PC-9 (cell line): ENCODE measurements at regions not wholly inside any gene's neighbourhood (a gene's known extent, or its start where the extent isn't known, plus 50 kb on each side); places are given as distances from the start of the nearest gene placed in this dataset.

ENCODE experiments used
- BruUV-seq: library from RNA; stranded (reverse); fragments of 400-500 nt; replicated peaks from 2 replicates; lab custom pipeline; 2021; lab: Mats Ljungman, UMichigan
- CTCF ChIA-PET: fragments of 300-600 bp; sonication (Branson Sonifier 250); formaldehyde crosslinking; loops from one replicate; lab custom pipeline; 2022; ENCODE audit warnings: antibody characterized with exemption; lab: Charles Lee
- POLR2A ChIA-PET: fragments of 300-600 bp; sonication (Branson Sonifier 250); formaldehyde crosslinking; loops from one replicate; lab custom pipeline; 2022; ENCODE audit warnings: antibody characterized with exemption; ENCODE audit not compliant: unreplicated experiment; lab: Charles Lee
- DNase-seq, 2 experiments: peaks; one replicate each; pipeline versions ENCODE4 v3.0.0 to v3.0.0-alpha.2; 2015 to 2022; ENCODE audit warnings: mixed read lengths in 1 of 2
- H2AFZ ChIP-seq: fragments of 200-600 bp; sonication (generic); 2 replicates; pipeline ENCODE4 v1.8.1; 2017; ENCODE audit warnings: antibody characterized with exemption
- H3F3A ChIP-seq: fragments of 200-600 bp; sonication (generic); 2 replicates; pipeline ENCODE4 v1.8.1; 2017; ENCODE audit warnings: antibody characterized with exemption, mild to moderate bottlenecking, low read depth; ENCODE audit not compliant: insufficient read depth
- H3K27ac ChIP-seq: fragments of 200-600 bp; sonication (generic); 2 replicates; pipeline ENCODE4 v1.6.1; 2016; ENCODE audit warnings: mixed run types
- H3K27me3 ChIP-seq: fragments of 200-600 bp; sonication (generic); 2 replicates; pipeline ENCODE4 v1.6.1; 2016; ENCODE audit warnings: low read depth, mixed run types; ENCODE audit not compliant: insufficient read depth
- H3K36me3 ChIP-seq: fragments of 200-600 bp; sonication (generic); 2 replicates; pipeline ENCODE4 v1.6.1; 2016; ENCODE audit warnings: low read depth, mixed run types
- H3K4me1 ChIP-seq: fragments of 200-600 bp; sonication (generic); replicated peaks from 2 replicates; pipeline ENCODE4 v1.6.1; 2016; ENCODE audit warnings: mixed run types; ENCODE audit not compliant: insufficient read depth
- H3K4me2 ChIP-seq: fragments of 200-600 bp; sonication (generic); 2 replicates; pipeline ENCODE4 v1.6.1; 2017; ENCODE audit warnings: mixed run types
- H3K4me3 ChIP-seq: fragments of 200-600 bp; sonication (generic); 2 replicates; pipeline ENCODE4 v1.6.1; 2016; ENCODE audit warnings: mixed run types
- H3K79me2 ChIP-seq: fragments of 200-600 bp; sonication (generic); 2 replicates; pipeline ENCODE4 v1.6.1; 2017; ENCODE audit warnings: low read depth, mixed run types
- H3K9me2 ChIP-seq: fragments of 200-600 bp; sonication (generic); 2 replicates; pipeline ENCODE4 v1.8.1; 2017; ENCODE audit warnings: mild to moderate bottlenecking; ENCODE audit not compliant: insufficient read depth
- H3K9me3 ChIP-seq: fragments of 200-600 bp; sonication (generic); 2 replicates; pipeline ENCODE4 v1.8.1; 2016; ENCODE audit warnings: low read depth; ENCODE audit not compliant: insufficient read depth
- H4K20me1 ChIP-seq: fragments of 200-600 bp; sonication (generic); 2 replicates; pipeline ENCODE4 v1.8.1; 2017; ENCODE audit not compliant: insufficient read depth
- CTCF ChIP-seq: fragments of 200-600 bp; sonication (generic); conservative IDR thresholded peaks from 2 replicates; pipeline ENCODE4 v1.6.1; 2017; ENCODE audit warnings: mixed run types, antibody characterized with exemption, mild to moderate bottlenecking, moderate library complexity
- EZH2 ChIP-seq: fragments of 200-600 bp; sonication (generic); IDR thresholded peaks from 2 replicates; pipeline ENCODE4 v1.8.0; 2017; ENCODE audit warnings: antibody characterized with exemption, low read depth
- intact Hi-C: fragments of 100-400 bp; cut with micrococcal nuclease; formaldehyde crosslinking; loops from one replicate; pipeline ENCODE4 v1.10.0; 2022; ENCODE audit not compliant: unreplicated experiment

- Histone ChIP-seq H3K36me3 (no peaks in the 10 kb centered on the region), H3K9me2 (no peaks in the 10 kb centered on the region), H3K27me3 (no peaks in the 10 kb centered on the region), H3K4me1 (peaks cover 26% of the 10 kb centered on the region), H4K20me1 (no peaks in the 10 kb centered on the region), H3K27ac (peak overlapping the region; percentile 76), H2AFZ (no peak overlapping the region), H3K4me3 (no peak overlapping the region), H3K4me2 (peak overlapping the region; percentile 76; the same call in 1 of the 2 replicates), H3F3A (peaks cover 7% of the 10 kb centered on the region), H3K9me3 (no peaks in the 10 kb centered on the region), H3K79me2 (no peaks in the 10 kb centered on the region)
- no peak for DNase-seq
- no peak for TF ChIP-seq CTCF
- no peak for TF ChIP-seq EZH2
- ChIA-PET CTCF (no interaction called here), POLR2A (no interaction called here)
- BruUV-seq, result no TSS peak
- intact Hi-C loops, result no loop called here
Observed at GRCh38 chrX:77299549-77299948, 147.6 kb upstream of the FGF16 start.

- H3K4me2 ChIP-seq, result no peak overlapping the region
- no peaks in the 10 kb centered on the region for H4K20me1 ChIP-seq
- H3K9me2 ChIP-seq, result no peaks in the 10 kb centered on the region
- no peaks in the 10 kb centered on the region for H3K79me2 ChIP-seq
- 0 out of 2 replicates have a peak, but pooled peaks cover 4% of the 10 kb centered on the region for H3K4me1 ChIP-seq
- no peak overlapping the region for H3K27ac ChIP-seq
- no TSS peak for BruUV-seq
- H2AFZ ChIP-seq, result no peak overlapping the region
- ChIA-PET CTCF (no interaction called here), POLR2A (no interaction called here)
- no peaks in the 10 kb centered on the region for H3F3A ChIP-seq
- no peak for DNase-seq
- TF ChIP-seq EZH2 (no peak), CTCF (no peak)
- H3K4me3 ChIP-seq, result no peak overlapping the region
- intact Hi-C loops, result no loop called here
- no peaks in the 10 kb centered on the region for H3K27me3 ChIP-seq
- H3K36me3 ChIP-seq, result no peaks in the 10 kb centered on the region
- H3K9me3 ChIP-seq, result no peaks in the 10 kb centered on the region
Observed at GRCh38 chrX:77342004-77342403, 105.2 kb upstream of the FGF16 start.

- Histone ChIP-seq H3K27me3 (no peaks in the 10 kb centered on the region), H3F3A (no peaks in the 10 kb centered on the region), H3K9me3 (no peaks in the 10 kb centered on the region), H2AFZ (no peak overlapping the region), H3K4me2 (peak overlapping the region; percentile 70; the same call in 1 of the 2 replicates), H4K20me1 (no peaks in the 10 kb centered on the region), H3K4me3 (no peak overlapping the region), H3K36me3 (no peaks in the 10 kb centered on the region), H3K9me2 (no peaks in the 10 kb centered on the region), H3K27ac (no peak overlapping the region), H3K4me1 (0 out of 2 replicates have a peak, but pooled peaks cover 16% of the 10 kb centered on the region), H3K79me2 (no peaks in the 10 kb centered on the region)
- no peak for DNase-seq
- ChIA-PET POLR2A (no interaction called here), CTCF (no interaction called here)
- no TSS peak for BruUV-seq
- no peak for TF ChIP-seq EZH2
- no peak for TF ChIP-seq CTCF
- intact Hi-C loops, result no loop called here
Observed at GRCh38 chrX:77346859-77347258, 100.3 kb upstream of the FGF16 start.
